HG03159 (cell line): ENCODE measurements at regions not wholly inside any gene's neighbourhood (a gene's known extent, or its start where the extent isn't known, plus 50 kb on each side); places are given as distances from the start of the nearest gene placed in this dataset.
"Not testable (repeated sequence)": the region's sequence is repeated elsewhere in the genome, so short reads cannot be mapped to it uniquely, and the experiment has no call there.

Experiments used
- ATAC-seq: cut with Tn5 transposase; IDR thresholded peaks from one replicate; pipeline ENCODE4 v1.9.1; 2021; ENCODE audit warnings: mild to moderate bottlenecking, moderate library complexity; ENCODE audit not compliant: unreplicated experiment

GRCh38 chr3:118075873-118076272 is 958.8 kb downstream of the IGSF11 start:
- no peak for ATAC-seq

- ATAC-seq: no peak
Observed at GRCh38 chr3:118077332-118077731, 957.3 kb downstream of the IGSF11 start.

GRCh38 chr3:118080889-118081288 is 953.8 kb downstream of the IGSF11 start:
- ATAC-seq: no peak

GRCh38 chr3:118088696-118089095 is 946.0 kb downstream of the IGSF11 start:
- no peak for ATAC-seq

- no peak for ATAC-seq
Observed at GRCh38 chr3:118089563-118089962, 945.1 kb downstream of the IGSF11 start.

GRCh38 chr3:118097226-118097625 is 937.4 kb downstream of the IGSF11 start:
- no peak for ATAC-seq

GRCh38 chr3:118097660-118098059 is 937.0 kb downstream of the IGSF11 start:
- no peak for ATAC-seq

- ATAC-seq: no peak
Observed at GRCh38 chr3:118098827-118099226, 935.8 kb downstream of the IGSF11 start.

GRCh38 chr3:118101891-118102290 is 932.8 kb downstream of the IGSF11 start:
- no peak for ATAC-seq

GRCh38 chr3:118102737-118103136 is 931.9 kb downstream of the IGSF11 start:
- ATAC-seq: no peak

GRCh38 chr3:118108201-118108600 is 926.4 kb downstream of the IGSF11 start:
- no peak for ATAC-seq

GRCh38 chr3:118108769-118109168 is 925.9 kb downstream of the IGSF11 start:
- no peak for ATAC-seq

GRCh38 chr3:118110211-118110610 is 924.4 kb downstream of the IGSF11 start:
- ATAC-seq: no peak

GRCh38 chr3:118116991-118117390 is 917.7 kb downstream of the IGSF11 start:
- ATAC-seq: no peak

- ATAC-seq: no peak
Observed at GRCh38 chr3:118126751-118127150, 907.9 kb downstream of the IGSF11 start.

- no peak for ATAC-seq
Observed at GRCh38 chr3:118127992-118128391, 906.7 kb downstream of the IGSF11 start.

- no peak for ATAC-seq
Observed at GRCh38 chr3:118128886-118129285, 905.8 kb downstream of the IGSF11 start.

GRCh38 chr3:118137778-118138177 is 896.9 kb downstream of the IGSF11 start:
- no peak for ATAC-seq

- ATAC-seq: no peak
Observed at GRCh38 chr3:118144919-118145318, 889.7 kb downstream of the IGSF11 start.

- ATAC-seq: no peak
Observed at GRCh38 chr3:118146658-118147375, 887.8 kb downstream of the IGSF11 start.

GRCh38 chr3:118151164-118151563 is 883.5 kb downstream of the IGSF11 start:
- no peak for ATAC-seq

- not testable (repeated sequence) for ATAC-seq
Observed at GRCh38 chr3:118162627-118163588, 871.7 kb downstream of the IGSF11 start.
